ENCODE measurements at regions not wholly inside any gene's neighbourhood (a gene's known extent, or its start where the extent isn't known, plus 50 kb on each side); places are given as distances from the start of the nearest gene placed in this dataset.
"Not testable (repeated sequence)": the region's sequence is repeated elsewhere in the genome, so short reads cannot be mapped to it uniquely, and the experiment has no call there.

DNA sequence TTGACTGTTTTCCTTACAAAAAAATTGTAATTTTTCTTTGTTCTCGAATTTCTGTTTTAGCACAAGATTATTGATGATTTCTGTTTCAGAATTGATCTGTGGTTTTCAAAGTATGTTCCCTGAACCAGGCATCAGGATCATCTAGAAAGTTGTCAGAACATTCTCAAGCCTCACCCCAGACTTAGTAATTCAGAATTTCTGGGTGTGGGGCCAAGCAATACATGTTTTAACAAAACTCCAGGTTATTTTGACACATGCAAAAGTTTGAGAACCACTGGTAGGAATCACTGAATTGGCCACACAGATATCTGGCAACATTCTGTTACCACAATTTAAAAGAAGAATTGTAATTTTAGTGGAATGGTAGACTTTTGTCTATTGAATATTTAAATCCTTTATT lies 1173.9 kb upstream of the LRRTM3 start:
- ATAC-seq = no peak

DNA sequence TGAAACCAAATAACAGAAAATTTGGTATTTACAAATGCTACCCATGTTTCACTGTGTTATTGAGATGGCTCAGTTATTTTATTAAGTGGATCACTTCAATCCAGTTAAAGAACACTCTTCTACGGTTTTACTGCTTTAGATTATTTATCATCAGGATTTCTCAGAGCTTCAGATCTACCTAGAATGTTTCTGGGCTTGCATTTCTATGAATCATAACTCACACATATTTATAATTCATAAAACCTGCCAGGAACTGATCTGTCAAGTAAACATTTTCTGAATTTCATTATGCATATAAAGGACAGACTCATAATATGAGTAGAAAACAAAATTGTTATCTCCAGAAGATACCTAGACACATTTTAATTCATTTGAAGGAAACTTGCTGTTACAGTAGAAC lies 1172.3 kb upstream of the LRRTM3 start:
- ATAC-seq = no peak

DNA sequence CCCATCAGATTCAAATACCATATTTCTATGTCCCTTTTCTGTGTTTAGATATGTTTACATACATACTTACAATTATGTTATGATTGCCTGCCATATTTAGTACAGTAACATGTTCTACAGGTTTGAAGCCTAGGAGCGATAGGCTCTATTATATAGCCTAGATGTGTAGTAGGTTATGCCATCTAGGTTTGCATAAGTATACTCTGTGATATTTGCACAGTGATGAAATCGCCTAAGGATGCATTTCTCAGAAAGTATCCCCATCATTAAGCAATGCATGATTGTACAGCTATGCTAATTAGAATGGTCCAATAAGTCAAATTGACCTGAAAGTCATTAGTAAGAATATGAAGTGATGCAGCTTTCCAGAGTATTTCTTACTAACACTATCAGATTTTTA lies 1171.7 kb upstream of the LRRTM3 start:
- ATAC-seq = no peak

DNA sequence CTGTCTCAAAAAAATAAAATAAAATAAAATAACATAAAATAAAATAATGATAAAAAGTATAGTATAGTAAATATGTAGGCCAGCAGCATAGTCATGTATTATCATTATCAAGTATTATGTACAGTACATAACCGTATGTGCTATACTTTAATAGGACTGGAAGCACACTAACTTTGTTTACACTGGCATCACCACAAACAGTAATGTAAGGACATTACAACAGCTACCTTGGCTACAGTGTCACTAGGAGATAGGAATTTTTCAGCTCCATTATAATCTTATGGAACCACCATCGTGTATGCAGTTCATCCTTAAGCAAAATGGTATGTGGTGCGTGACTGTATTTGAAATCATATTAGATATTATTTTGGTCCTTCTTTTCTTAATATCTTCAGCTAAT lies 1163.5 kb upstream of the LRRTM3 start:
- ATAC-seq = no peak

DNA sequence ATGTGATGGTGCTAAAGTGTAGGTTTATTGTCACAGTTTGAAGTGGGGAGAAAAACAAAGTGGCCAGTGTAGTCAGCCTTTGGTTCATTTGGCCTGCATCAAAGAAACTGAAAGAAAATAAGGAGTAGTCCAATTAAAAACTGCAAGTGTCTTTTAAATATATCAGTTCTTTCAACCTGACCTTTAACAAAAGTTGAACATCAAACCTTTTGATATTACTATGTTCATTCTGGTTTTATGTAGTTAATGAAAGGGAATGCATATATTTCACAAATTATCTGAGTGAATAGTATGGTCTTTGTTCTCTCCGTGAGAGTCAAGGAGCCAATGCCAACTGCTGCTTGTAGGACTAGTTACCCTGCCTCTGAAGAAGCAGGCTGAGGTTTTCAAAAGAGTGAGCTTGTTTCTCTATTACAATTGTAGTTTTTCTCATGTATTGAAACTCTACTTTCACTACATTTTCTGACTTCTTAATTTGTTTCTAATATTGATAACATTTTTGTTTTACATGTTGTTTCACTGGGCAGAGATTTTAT lies 1160.8 kb upstream of the LRRTM3 start:
- ATAC-seq = no peak

DNA sequence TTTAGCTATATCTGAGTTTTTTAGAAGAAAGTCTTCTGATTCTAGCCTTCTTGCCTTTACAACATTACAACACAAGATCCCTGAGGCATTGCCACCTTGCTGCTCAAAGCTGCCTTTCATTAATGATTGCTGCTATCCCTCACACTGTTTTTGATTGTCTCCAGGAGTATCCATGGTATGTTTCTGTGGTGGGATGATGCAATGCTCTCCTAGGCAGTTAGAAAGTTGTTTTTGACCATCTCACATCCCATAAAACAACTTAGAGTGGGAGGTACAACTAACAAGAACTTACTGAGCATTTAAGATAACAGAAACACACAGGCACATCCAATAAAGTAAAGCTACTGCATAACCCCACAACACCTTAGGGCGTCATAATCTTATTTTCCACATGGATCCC lies 1156.0 kb upstream of the LRRTM3 start:
- no peak for ATAC-seq

DNA sequence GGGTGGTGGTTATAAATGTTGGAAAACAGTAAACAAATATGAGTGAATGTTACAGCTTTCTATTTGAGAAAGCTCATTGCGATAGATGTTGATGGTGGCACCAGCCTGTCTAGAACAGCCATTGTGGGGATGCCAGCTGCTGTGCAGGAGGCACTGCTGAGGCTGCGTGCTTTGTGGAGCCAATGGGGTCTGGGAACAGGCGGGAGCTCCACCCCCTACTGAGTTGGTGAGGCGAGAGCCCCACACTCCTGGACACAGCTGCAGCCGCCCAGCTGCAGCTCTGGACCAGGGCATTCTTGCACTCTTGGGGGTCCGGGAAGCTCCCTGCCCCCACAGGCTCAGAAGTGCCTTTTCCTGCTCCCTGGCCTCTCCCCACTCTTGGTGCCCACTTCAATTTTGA lies 1147.1 kb upstream of the LRRTM3 start:
- no peak for ATAC-seq

DNA sequence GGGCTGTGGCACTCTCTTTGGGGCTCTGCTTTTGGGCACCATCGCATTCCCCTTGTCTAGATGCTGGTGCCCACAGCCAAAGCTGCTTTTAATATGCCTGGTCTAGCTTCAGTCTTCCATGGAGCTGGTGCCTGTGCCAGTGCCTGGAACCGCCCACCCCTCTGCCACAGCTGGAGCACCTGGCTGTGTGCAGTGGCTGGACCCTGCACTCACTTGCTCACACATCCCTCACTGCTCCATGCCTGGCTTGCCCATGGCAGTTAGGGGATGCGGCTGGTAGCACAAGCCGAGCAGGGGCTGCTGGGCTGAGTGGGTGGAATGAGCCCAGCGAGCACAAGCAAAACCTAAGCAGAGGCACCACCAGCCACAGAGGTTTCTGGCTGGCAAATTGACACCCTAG lies 1145.9 kb upstream of the LRRTM3 start:
- no peak for ATAC-seq

DNA sequence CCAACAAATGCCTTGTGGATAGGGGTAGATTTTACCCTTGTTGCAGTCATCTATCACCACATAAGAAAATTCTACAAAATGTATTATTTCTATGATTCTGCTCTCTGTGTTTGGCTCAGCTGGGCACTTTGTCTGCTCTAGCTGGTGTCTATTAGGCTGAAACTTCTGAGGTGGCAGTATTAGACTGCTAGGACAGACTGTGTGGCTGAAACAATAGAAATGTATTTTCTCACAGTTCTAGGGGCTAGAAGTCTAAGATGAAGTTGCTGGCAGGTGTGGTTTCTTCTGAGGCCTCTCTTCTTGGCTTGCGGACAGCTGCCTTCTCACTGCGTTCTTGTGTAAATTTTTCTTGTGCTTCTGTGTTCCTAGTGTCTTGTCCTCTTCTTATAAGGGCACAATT lies 1139.6 kb upstream of the LRRTM3 start:
- ATAC-seq = no peak

DNA sequence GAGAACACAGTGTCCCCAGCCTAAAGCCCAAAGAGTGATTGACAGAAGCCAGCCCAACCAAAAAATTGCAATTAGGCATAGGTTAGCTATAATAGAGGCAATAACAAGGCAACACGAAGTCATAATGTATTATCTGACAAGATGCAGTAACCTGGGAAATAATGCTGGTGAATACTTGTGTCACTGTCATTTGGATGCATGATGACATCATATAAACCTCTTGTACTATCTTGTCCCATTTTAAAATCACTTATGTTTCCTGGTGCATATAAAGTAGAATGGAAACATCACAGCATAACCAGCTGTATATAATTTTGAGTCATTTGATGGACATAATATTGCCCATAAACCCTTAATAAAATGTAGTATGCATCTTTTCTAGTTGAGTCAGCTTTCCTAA lies 1138.3 kb upstream of the LRRTM3 start:
- ATAC-seq = no peak

DNA sequence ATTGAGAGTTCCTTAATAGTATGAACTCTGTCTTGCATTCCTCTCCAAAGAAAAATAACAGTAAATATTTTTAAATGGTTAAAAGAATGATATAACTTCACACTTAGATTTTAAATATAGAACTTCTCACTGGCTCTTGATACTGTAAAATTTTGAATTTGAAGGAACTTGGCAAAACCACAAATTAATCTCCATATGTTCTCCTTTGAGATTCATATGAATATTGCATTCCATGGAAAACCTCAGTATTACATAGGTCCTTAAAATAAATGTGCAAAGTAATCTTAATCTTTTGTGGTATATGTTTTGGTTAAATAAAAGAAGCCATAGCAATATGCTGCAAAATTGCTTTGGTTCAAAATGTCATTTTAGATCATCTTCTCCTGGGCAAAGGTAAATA lies 1137.6 kb upstream of the LRRTM3 start:
- ATAC-seq = no peak

DNA sequence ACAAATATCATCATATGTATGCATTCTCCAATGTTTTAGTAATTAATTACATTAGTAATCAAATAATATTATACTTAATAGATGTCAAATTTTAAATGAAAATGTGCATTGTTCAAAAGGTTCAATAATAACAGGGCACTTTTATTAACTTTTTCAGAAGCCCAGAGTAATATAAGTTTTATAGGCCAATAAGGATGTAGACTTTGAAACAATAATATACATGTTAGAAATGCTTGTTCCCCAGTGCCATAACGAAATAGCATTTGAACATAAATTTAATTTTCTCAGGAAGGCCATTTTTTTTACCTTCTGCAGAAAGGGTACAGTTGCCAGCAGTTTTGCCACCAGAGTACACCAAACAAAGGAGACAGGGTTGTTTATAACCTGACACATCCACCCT lies 1133.9 kb upstream of the LRRTM3 start:
- ATAC-seq = no peak

DNA sequence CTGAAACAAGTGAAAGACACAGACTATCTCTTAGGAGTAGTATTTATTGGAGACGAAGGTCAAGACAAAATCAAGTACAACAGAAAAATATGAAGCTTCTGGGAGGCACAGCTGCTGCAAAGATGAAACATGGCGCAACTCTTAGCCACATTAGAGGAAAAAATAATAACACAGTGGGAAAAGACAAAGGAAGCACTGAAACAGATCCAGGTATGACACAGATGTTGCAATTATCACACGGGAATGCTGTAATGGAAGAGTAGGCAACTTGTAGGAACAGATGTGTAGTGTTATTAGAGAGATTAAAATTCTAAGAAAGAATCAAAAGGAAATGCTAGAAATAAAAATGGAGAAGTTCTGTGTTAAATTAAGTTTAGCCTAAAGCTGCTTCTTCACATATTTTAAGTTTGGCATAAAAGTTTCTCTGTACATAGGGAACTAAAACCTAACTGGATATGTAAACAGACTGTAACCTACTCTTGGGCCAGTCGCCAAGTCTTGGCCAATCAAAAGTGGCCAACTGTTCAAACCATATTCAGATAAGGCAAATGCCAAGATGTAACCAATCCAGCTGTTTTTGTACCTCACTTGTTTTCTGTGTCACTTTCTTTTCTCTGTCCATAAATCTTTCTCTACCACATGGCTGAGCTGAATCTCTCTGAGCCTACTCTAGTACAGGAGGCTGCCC lies 1132.0 kb upstream of the LRRTM3 start:
- no peak for ATAC-seq

DNA sequence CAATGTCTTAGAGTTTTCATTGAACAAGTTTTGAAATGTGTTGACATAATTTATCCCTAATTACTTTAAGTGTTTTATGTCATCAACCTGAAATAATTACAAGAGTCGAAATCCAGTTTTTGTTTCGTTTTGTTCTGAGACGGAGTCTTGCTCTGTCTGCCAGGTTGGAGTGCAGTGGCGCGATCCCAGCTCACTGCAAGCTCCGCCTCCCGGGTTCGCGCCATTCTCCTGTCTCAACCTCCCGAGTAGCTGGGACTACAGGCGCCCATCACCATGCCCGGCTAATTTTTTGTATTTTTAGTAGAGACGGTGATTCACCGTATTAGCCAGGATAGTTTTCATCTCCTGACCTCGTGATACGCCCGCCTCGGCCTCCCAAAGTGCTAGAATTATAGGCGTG lies 1131.0 kb upstream of the LRRTM3 start:
- ATAC-seq = not testable (repeated sequence)

DNA sequence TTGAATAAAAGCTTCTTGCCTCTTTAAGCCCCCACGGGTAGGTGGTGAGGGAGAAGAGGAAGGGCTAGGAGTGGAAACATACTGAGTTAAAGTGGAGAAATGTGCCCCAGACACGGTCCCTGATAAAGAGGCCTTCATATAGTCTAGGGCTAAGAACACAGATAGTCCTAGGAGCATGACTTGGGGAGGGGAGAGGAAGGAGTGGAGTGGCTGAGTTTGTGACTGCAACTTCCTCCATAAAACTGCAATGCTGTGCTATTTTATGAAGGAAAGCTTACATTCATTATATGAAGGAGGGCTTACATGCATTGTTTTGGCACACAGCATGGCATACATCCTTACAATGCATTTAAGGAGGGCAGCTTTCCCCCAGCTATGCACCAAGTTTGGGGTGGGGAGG lies 1129.4 kb upstream of the LRRTM3 start:
- no peak for ATAC-seq

DNA sequence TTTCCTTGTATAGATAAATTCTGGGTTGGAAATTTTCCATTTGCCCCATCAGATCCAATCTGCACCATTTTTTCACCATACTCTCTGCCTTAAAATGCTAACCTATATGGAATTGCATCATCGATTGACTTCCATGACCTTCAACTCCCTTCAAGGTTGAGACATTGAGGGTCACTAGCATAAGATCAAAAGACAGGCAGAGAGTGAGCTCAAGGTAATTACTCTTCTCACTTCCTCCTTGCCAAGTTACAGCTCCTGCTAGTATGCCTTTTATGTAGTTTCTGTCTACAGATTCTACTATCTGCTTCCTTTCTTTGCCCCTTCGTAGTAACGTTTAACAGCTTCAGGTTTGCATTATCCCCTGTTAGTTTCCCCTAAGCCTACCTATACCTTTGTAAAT lies 1127.7 kb upstream of the LRRTM3 start:
- ATAC-seq = no peak

DNA sequence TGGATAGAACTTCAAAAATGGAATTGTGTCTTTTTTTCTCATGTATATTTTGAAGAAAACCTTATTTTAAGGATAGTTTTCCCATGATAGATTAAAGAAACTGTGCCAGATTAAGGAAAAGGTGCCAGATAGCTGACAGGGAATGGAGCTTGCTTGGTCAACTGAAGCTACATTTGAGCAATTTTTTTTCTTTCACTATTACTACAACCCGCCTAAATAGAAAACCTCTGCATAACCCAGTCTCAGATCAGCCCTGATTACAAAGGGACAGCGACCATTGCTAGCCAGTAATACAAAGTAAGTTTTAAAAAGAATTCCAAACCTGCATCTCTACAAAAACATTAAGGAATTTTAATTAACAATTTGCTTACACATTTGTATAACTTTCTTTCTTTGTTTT lies 1123.4 kb upstream of the LRRTM3 start:
- ATAC-seq = no peak

DNA sequence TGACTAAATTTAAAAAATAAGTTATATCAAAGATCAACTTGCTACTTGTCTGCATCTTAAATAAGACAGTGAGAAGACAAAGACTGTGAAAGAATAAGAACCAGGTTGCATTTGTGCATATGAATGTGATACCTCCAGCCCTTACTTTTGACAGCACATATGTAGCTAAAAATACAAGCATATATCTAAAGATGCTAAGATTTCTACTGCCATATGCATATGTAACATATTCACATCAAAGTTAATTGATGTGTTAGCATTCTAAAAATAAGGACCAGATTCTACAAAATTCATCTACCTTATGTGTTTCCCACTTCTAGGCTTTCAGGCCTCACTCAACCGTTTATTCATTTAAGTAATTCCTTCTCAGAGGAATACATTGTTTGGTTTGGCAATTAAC lies 1120.3 kb upstream of the LRRTM3 start:
- ATAC-seq = no peak

DNA sequence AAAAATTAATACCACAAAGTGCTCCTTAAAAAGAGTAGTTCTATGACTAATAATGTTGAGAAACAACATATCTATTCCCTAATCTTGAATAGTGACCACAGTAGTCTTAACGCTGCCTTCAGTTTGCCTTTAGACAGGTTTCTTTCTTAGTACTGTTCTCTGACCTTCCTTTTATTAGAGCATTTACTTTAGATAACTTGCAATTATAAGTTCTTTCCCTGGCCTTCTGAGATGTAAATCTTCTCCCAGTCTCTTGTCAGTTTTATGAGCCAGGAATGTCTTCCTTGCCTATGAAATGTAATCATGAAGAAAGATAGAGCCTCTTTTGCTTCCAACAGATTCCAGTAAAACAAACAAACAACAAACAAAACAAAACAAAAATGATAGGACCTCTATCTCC lies 1119.8 kb upstream of the LRRTM3 start:
- ATAC-seq = no peak

DNA sequence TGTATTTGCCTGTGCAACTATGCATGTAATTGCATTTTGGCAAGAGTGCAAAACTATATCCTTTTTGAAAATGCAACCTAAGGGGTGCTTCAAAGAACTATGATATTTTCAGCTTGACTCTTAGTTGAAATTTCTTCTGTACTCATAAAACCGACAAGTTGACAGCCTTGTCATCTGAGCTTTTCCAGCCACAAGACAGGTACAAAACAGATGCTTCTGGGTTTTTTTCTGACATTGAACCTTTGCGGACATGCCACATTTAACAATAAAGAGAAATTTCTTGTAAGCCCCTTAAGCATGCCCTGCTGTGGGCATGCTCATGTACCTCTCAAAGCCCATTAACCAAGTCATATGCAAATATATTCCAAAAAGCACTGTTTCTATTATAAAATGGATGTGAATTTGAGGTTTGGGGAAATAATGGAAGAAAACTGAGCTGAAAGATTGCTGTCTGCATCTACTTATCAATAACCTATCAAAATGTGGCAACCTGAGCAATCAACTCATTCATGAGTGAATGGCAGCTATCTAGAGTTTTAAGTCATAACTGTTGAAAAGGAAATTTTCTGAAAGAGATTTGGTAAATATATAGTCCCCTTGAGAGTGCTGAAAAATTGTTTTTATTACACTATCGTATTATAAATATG lies 1117.0 kb upstream of the LRRTM3 start:
- ATAC-seq = no peak

DNA sequence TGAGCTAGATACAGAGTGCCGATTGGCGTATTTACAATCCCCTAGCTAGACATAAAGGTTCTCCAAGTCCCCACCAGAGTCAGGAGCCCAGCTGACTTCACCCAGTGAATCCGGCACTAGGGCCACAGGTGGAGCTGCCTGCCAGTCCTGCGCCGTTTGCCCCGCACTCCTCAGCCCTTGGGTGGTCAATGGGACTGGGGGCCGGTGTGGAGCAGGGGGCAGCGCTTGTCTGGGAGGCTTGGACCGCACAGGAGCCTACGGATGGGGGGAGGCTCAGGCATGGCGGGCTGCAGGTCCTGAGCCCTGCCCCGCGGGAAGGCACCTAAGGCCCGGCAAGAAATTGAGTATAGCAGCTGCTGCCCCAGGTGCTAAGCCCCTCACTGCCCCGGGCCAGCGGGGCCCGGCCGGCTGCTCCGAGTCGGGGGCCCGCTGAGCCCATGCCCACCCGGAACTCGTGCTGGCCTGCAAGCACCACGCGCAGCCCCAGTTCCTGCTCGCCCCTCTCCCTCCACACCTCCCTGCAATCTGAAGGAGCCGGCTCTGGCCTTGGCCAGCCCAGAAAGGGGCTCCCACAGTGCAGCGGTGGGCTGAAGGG lies 1113.8 kb upstream of the LRRTM3 start:
- no peak for ATAC-seq

DNA sequence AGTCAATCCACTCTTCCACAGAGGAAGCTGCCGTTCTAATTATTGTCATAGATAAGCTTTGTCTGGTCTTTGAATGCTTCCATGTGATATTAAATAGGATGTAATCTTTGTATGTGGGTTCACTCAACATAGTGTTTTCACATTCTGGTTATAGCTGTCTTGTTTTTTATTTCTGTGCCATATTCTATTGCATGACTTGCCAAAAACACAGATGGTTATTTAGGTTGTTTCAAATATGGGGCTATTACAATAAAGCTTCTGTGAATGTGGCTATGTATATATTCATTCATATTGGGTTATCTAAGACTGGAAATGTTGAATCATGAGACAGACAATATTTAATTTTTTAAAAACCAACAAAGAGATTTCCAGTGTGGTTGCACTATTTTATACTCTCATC lies 1109.3 kb upstream of the LRRTM3 start:
- no peak for ATAC-seq

DNA sequence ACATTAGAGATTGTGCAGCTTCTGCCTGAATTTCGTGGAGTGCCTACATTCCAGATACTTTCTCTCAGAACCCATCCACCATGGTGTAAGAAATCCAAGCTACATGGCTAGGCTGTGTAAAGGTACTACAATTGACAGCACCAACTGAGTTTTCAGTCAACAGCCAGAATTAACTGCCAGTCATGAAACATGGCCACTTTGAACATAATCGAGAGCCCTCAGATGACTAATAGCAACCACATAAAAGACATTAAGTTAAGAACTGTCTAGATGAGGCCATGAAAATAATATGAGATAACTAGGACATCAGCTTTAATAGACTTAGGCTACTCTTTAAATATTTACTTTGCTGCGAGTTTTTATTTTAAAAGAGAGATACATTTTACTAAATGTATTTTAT lies 1106.8 kb upstream of the LRRTM3 start:
- ATAC-seq = no peak

DNA sequence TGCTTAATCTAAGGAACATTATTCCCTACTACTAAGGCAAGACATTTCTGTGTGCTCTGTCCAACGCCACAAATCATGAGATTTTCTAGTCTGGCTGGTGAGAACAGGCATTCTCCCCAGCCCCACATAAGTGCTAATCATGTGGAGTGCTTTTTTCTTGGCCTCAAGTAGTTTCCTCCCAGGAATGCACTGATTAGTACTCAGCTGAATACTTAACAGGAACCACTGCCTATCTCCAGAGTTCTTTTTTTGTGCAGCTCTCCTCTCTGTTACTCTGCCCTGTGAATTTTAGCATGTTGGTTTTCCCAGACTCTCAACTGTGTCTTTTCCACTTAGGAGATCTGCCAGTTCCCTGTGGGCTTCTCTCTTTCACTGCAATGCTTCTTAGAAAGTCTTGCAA lies 1098.5 kb upstream of the LRRTM3 start:
- no peak for ATAC-seq

All from activated CD4-positive, CD25-positive, alpha-beta regulatory T cell treated with anti-CD3 and anti-CD28 coated beads, Interleukin-2, amount 50 U/mL, for 24 hours (primary cell).